ENCODE measurements at regions not wholly inside any gene's neighbourhood (a gene's known extent, or its start where the extent isn't known, plus 50 kb on each side); places are given as distances from the start of the nearest gene placed in this dataset.
"Not testable (repeated sequence)": the region's sequence is repeated elsewhere in the genome, so short reads cannot be mapped to it uniquely, and the experiment has no call there.

DNA sequence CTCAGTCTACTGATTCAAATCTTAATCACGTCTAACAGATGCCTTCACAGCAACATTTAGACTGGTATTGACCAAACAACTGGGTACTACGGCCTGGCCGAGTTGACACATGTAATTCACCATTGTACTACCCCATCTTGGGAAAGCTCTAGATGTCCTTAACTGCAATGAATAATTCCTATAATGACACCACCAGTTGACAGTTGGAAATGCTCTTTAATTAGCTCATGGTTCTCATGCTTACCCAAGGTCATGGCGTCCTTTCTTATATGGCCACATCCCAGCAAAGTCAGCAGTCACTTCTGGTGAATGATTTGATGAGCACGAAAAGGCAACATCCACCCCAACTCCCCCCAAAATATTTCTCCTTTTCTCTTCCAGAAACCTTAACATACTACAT lies 150.9 kb downstream of the MYLK4 start:
- H2AFZ ChIP-seq (ENCODE audit: low read length) = no peak overlapping the region
- H3K9ac ChIP-seq (ENCODE audit: low read length) = no peak overlapping the region
- no peaks in the 10 kb centered on the region for H3K9me3 ChIP-seq (ENCODE audit: low read length)
- no peaks in the 10 kb centered on the region for H3F3A ChIP-seq (ENCODE audit: insufficient read depth, low read length)
- no peaks in the 10 kb centered on the region for H3K79me2 ChIP-seq (ENCODE audit: insufficient read depth, low read length)
- no peaks in the 10 kb centered on the region for H3K4me1 ChIP-seq (ENCODE audit: insufficient read depth, low read length, severe bottlenecking)
- no peak overlapping the region for H3K4me3 ChIP-seq (ENCODE audit: low read depth, low read length, poor library complexity, severe bottlenecking)
- no peaks in the 10 kb centered on the region for H3K36me3 ChIP-seq (ENCODE audit: insufficient read depth, low read length)
- H3K27me3 ChIP-seq (ENCODE audit: insufficient read depth, low read length) = no peaks in the 10 kb centered on the region
- no peaks in the 10 kb centered on the region for H3K9me2 ChIP-seq (ENCODE audit: low read depth, low read length)
- H3K4me2 ChIP-seq (ENCODE audit: low read length) = no peak overlapping the region
- no peak overlapping the region for H3K27ac ChIP-seq (ENCODE audit: low read depth, low read length, poor library complexity, severe bottlenecking)
- TF ChIP-seq, protein P1, sequence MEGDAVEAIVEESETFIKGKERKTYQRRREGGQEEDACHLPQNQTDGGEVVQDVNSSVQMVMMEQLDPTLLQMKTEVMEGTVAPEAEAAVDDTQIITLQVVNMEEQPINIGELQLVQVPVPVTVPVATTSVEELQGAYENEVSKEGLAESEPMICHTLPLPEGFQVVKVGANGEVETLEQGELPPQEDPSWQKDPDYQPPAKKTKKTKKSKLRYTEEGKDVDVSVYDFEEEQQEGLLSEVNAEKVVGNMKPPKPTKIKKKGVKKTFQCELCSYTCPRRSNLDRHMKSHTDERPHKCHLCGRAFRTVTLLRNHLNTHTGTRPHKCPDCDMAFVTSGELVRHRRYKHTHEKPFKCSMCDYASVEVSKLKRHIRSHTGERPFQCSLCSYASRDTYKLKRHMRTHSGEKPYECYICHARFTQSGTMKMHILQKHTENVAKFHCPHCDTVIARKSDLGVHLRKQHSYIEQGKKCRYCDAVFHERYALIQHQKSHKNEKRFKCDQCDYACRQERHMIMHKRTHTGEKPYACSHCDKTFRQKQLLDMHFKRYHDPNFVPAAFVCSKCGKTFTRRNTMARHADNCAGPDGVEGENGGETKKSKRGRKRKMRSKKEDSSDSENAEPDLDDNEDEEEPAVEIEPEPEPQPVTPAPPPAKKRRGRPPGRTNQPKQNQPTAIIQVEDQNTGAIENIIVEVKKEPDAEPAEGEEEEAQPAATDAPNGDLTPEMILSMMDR (IDR thresholded peaks at IDR 0.05; ENCODE audit: low read length) = no peak
- no peak for TF ChIP-seq EZH2 (IDR thresholded peaks at IDR 0.05; ENCODE audit: borderline replicate concordance, low read length)
- no peaks in the 10 kb centered on the region for H4K20me1 ChIP-seq (ENCODE audit: insufficient read depth, low read length)

DNA sequence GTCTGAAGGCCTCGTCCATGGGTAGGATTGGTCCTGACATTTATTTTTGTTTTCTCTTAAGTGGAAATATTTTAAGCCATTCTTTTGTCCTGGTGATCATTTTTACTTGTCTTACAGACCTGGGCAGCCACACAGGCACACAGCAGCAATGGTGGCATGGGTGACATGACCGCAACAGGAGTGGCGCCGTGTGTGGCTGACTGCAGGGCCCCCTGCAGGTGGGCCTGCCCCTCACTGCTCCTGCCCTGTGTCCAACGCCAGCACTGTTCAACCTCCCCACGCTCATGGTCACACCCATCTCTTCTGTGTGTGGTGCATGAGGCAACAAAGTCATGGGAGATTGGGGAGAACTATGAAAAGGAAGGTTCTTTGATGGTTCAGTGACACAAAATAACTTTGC lies 151.9 kb downstream of the MYLK4 start:
- H3K4me2 ChIP-seq (ENCODE audit: low read length) = no peak overlapping the region
- H4K20me1 ChIP-seq (ENCODE audit: insufficient read depth, low read length) = no peaks in the 10 kb centered on the region
- no peaks in the 10 kb centered on the region for H3K36me3 ChIP-seq (ENCODE audit: insufficient read depth, low read length)
- no peaks in the 10 kb centered on the region for H3K79me2 ChIP-seq (ENCODE audit: insufficient read depth, low read length)
- no peak overlapping the region for H3K4me3 ChIP-seq (ENCODE audit: low read depth, low read length, poor library complexity, severe bottlenecking)
- TF ChIP-seq, protein P1 (IDR thresholded peaks at IDR 0.05; ENCODE audit: low read length) = no peak
- TF ChIP-seq EZH2 (IDR thresholded peaks at IDR 0.05; ENCODE audit: borderline replicate concordance, low read length) = no peak
- no peaks in the 10 kb centered on the region for H3K9me3 ChIP-seq (ENCODE audit: low read length)
- no peak overlapping the region for H2AFZ ChIP-seq (ENCODE audit: low read length)
- H3K9ac ChIP-seq (ENCODE audit: low read length) = no peak overlapping the region
- no peaks in the 10 kb centered on the region for H3F3A ChIP-seq (ENCODE audit: insufficient read depth, low read length)
- H3K27ac ChIP-seq (ENCODE audit: low read depth, low read length, poor library complexity, severe bottlenecking) = no peak overlapping the region
- no peaks in the 10 kb centered on the region for H3K9me2 ChIP-seq (ENCODE audit: low read depth, low read length)
- H3K4me1 ChIP-seq (ENCODE audit: insufficient read depth, low read length, severe bottlenecking) = no peaks in the 10 kb centered on the region
- H3K27me3 ChIP-seq (ENCODE audit: insufficient read depth, low read length) = no peaks in the 10 kb centered on the region

DNA sequence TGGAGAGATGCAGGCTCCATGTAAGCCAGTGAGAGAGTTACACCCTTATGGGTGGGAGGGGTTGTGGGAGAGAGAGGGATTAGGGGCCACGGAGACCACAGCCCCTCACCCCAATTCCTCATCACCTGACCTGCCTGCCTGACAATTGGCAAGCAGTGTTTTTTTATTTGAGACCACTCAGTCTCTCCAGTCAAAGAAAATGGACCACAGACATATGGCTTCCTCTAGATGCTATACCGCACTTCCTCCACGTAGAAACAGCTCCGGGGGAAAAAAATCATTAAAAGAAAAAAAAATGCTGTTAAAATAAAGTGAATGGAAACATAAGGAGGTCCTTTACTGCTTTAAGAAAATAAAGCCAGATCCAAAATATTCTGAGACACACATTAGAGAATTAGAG lies 152.7 kb downstream of the MYLK4 start:
- no peaks in the 10 kb centered on the region for H3K9me2 ChIP-seq (ENCODE audit: low read depth, low read length)
- no peaks in the 10 kb centered on the region for H4K20me1 ChIP-seq (ENCODE audit: insufficient read depth, low read length)
- no peaks in the 10 kb centered on the region for H3K9me3 ChIP-seq (ENCODE audit: low read length)
- no peak overlapping the region for H3K4me3 ChIP-seq (ENCODE audit: low read depth, low read length, poor library complexity, severe bottlenecking)
- no peaks in the 10 kb centered on the region for H3K4me1 ChIP-seq (ENCODE audit: insufficient read depth, low read length, severe bottlenecking)
- TF ChIP-seq, protein P1 (IDR thresholded peaks at IDR 0.05; ENCODE audit: low read length) = no peak
- no peak for TF ChIP-seq EZH2 (IDR thresholded peaks at IDR 0.05; ENCODE audit: borderline replicate concordance, low read length)
- H3K36me3 ChIP-seq (ENCODE audit: insufficient read depth, low read length) = no peaks in the 10 kb centered on the region
- H3K4me2 ChIP-seq (ENCODE audit: low read length) = no peak overlapping the region
- no peak overlapping the region for H2AFZ ChIP-seq (ENCODE audit: low read length)
- no peak overlapping the region for H3K27ac ChIP-seq (ENCODE audit: low read depth, low read length, poor library complexity, severe bottlenecking)
- no peaks in the 10 kb centered on the region for H3F3A ChIP-seq (ENCODE audit: insufficient read depth, low read length)
- no peaks in the 10 kb centered on the region for H3K79me2 ChIP-seq (ENCODE audit: insufficient read depth, low read length)
- H3K27me3 ChIP-seq (ENCODE audit: insufficient read depth, low read length) = no peaks in the 10 kb centered on the region
- no peak overlapping the region for H3K9ac ChIP-seq (ENCODE audit: low read length)

DNA sequence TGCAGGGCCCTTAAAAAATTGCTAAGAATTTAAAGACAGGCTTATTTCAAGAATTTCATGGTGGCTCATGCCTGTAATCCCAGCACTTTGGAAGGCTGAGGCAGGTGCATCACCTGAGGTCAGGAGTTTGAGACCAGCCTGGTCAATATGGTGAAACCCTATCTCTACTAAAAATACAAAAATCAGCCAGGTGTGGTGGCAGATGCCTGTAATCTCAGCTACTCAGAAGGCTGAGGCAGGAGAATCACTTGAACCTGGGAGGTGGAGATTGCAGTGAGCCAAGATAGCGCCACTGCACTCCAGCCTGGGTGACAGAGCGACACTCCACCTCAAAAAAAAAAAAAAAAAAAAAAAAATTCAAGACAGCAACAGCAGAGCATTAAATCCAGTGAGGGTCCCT lies 153.3 kb downstream of the MYLK4 start:
- H3K27ac ChIP-seq (ENCODE audit: low read depth, low read length, poor library complexity, severe bottlenecking); H4K20me1 ChIP-seq (ENCODE audit: insufficient read depth, low read length); H3K79me2 ChIP-seq (ENCODE audit: insufficient read depth, low read length); H3K4me3 ChIP-seq (ENCODE audit: low read depth, low read length, poor library complexity, severe bottlenecking); H3K27me3 ChIP-seq (ENCODE audit: insufficient read depth, low read length); H3K36me3 ChIP-seq (ENCODE audit: insufficient read depth, low read length); H3K9me3 ChIP-seq (ENCODE audit: low read length); H3K9me2 ChIP-seq (ENCODE audit: low read depth, low read length); H3K4me2 ChIP-seq (ENCODE audit: low read length); H3F3A ChIP-seq (ENCODE audit: insufficient read depth, low read length); H3K9ac ChIP-seq (ENCODE audit: low read length); H3K4me1 ChIP-seq (ENCODE audit: insufficient read depth, low read length, severe bottlenecking); H2AFZ ChIP-seq (ENCODE audit: low read length): not testable (repeated sequence)

All from OCI-LY1 (cell line).